ENCODE measurements at regions not wholly inside any gene's neighbourhood (a gene's known extent, or its start where the extent isn't known, plus 50 kb on each side); places are given as distances from the start of the nearest gene placed in this dataset.

GRCh38 chr3:147507638-147508286 lies 98.6 kb downstream of the ZIC1 start:
- TF ChIP-seq REST (IDR thresholded peaks at IDR 0.05; ENCODE audit: insufficient replicate concordance, low read depth) (no peak), POLR2AphosphoS5 (IDR thresholded peaks at IDR 0.05; ENCODE audit: low read depth) (no peak), SPI1 (IDR thresholded peaks at IDR 0.05; ENCODE audit: borderline replicate concordance, low read depth) (no peak), GABPA (IDR thresholded peaks at IDR 0.05; ENCODE audit: low read depth) (no peak), CTCF (IDR thresholded peaks at IDR 0.05; ENCODE audit: insufficient read depth, low read length) (no peak)
- no peak for DNase-seq (ENCODE audit: low read depth in 1 of 2, low spot score in 1 of 2)
- no peak overlapping the region for H3K4me3 ChIP-seq (replicated peaks; ENCODE audit: insufficient read depth, low read length)
- no peaks in the 10 kb centered on the region for H3K27me3 ChIP-seq (ENCODE audit: insufficient read depth, poor library complexity, severe bottlenecking)
- no peak overlapping the region for H3K27ac ChIP-seq (replicated peaks)

GRCh38 chr3:147509448-147509847 lies 100.3 kb downstream of the ZIC1 start:
- no peak overlapping the region for H3K4me3 ChIP-seq (replicated peaks; ENCODE audit: insufficient read depth, low read length)
- DNase-seq (ENCODE audit: low read depth in 1 of 2, low spot score in 1 of 2): no peak
- TF ChIP-seq REST (IDR thresholded peaks at IDR 0.05; ENCODE audit: insufficient replicate concordance, low read depth): no peak
- TF ChIP-seq GABPA (IDR thresholded peaks at IDR 0.05; ENCODE audit: low read depth): no peak
- no peak for TF ChIP-seq SPI1 (IDR thresholded peaks at IDR 0.05; ENCODE audit: borderline replicate concordance, low read depth)
- no peak for TF ChIP-seq POLR2AphosphoS5 (IDR thresholded peaks at IDR 0.05; ENCODE audit: low read depth)
- no peak for TF ChIP-seq CTCF (IDR thresholded peaks at IDR 0.05; ENCODE audit: insufficient read depth, low read length)

GRCh38 chr3:147513785-147514184 lies 104.6 kb downstream of the ZIC1 start:
- Histone ChIP-seq H3K27me3 (ENCODE audit: insufficient read depth, poor library complexity, severe bottlenecking) (no peaks in the 10 kb centered on the region), H3K4me3 (replicated peaks; ENCODE audit: insufficient read depth, low read length) (no peak overlapping the region), H3K27ac (replicated peaks) (no peak overlapping the region)
- no peak for DNase-seq (ENCODE audit: low read depth in 1 of 2, low spot score in 1 of 2)
- TF ChIP-seq REST (IDR thresholded peaks at IDR 0.05; ENCODE audit: insufficient replicate concordance, low read depth): no peak
- TF ChIP-seq CTCF (IDR thresholded peaks at IDR 0.05; ENCODE audit: insufficient read depth, low read length): no peak
- TF ChIP-seq GABPA (IDR thresholded peaks at IDR 0.05; ENCODE audit: low read depth): no peak
- TF ChIP-seq SPI1 (IDR thresholded peaks at IDR 0.05; ENCODE audit: borderline replicate concordance, low read depth): no peak
- no peak for TF ChIP-seq POLR2AphosphoS5 (IDR thresholded peaks at IDR 0.05; ENCODE audit: low read depth)

More at GRCh38 chr3:147509448-147509847, 100.3 kb downstream of the ZIC1 start:
- H3K27ac ChIP-seq (replicated peaks): no peak overlapping the region
- no peaks in the 10 kb centered on the region for H3K27me3 ChIP-seq (ENCODE audit: insufficient read depth, poor library complexity, severe bottlenecking)

Measured in HL-60 (cell line).